PC-3 (cell line): ENCODE measurements at regions not wholly inside any gene's neighbourhood (a gene's known extent, or its start where the extent isn't known, plus 50 kb on each side); places are given as distances from the start of the nearest gene placed in this dataset.

Source experiments
- CTCF ChIP-seq: fragments of 300-600 bp; sonication (generic); conservative IDR thresholded peaks from 2 replicates; pipeline ENCODE4 v1.5.1; 2017; ENCODE audit warnings: antibody characterized with exemption, low read depth, mild to moderate bottlenecking, low read length
- EZH2 ChIP-seq: fragments of 300-600 bp; sonication (generic); IDR thresholded peaks from one replicate; pipeline ENCODE4 v1.6.1; 2017; ENCODE audit warnings: antibody characterized with exemption, mild to moderate bottlenecking, low read length; ENCODE audit not compliant: unreplicated experiment

GRCh38 chr5:44001236-44001635 lies 388.0 kb downstream of the FGF10 start:
- TF ChIP-seq CTCF, result no peak
- no peak for TF ChIP-seq EZH2
